NCI-H2107 (cell line): ENCODE measurements at regions not wholly inside any gene's neighbourhood (a gene's known extent, or its start where the extent isn't known, plus 50 kb on each side); places are given as distances from the start of the nearest gene placed in this dataset.
"Not testable (repeated sequence)": the region's sequence is repeated elsewhere in the genome, so short reads cannot be mapped to it uniquely, and the experiment has no call there.

Experiments used
- DNase-seq: peaks from one replicate; lab custom pipeline; 2025; lab: John Stamatoyannopoulos, UW

- peak; percentile 88 for DNase-seq
These were observed 132.3 kb upstream of the C11orf58 start for GRCh38 chr11:16605894-16606783.

GRCh38 chr11:16605389-16605893 lies 133.0 kb upstream of the C11orf58 start:
- no peak for DNase-seq

- no peak for DNase-seq
These were observed 133.6 kb upstream of the C11orf58 start for GRCh38 chr11:16604794-16605388.

GRCh38 chr11:16603890-16604793 lies 134.3 kb upstream of the C11orf58 start:
- DNase-seq: no peak

GRCh38 chr11:16603245-16603644 lies 135.2 kb upstream of the C11orf58 start:
- DNase-seq: no peak

GRCh38 chr11:16598906-16599305 lies 139.5 kb upstream of the C11orf58 start:
- no peak for DNase-seq

GRCh38 chr11:16598032-16598431 lies 140.4 kb upstream of the C11orf58 start:
- DNase-seq: no peak

GRCh38 chr11:16596231-16596630 lies 142.2 kb upstream of the C11orf58 start:
- no peak for DNase-seq

GRCh38 chr11:16591157-16591556 lies 147.3 kb upstream of the C11orf58 start:
- DNase-seq: no peak

- DNase-seq: no peak
These were observed 150.8 kb upstream of the C11orf58 start for GRCh38 chr11:16587670-16588069.

GRCh38 chr11:16584569-16584968 lies 153.9 kb upstream of the C11orf58 start:
- DNase-seq: no peak

GRCh38 chr11:16581078-16581477 lies 157.4 kb upstream of the C11orf58 start:
- DNase-seq: not testable (repeated sequence)

GRCh38 chr11:16577490-16577889 lies 161.0 kb upstream of the C11orf58 start:
- DNase-seq: no peak

- not testable (repeated sequence) for DNase-seq
These were observed 163.6 kb upstream of the C11orf58 start for GRCh38 chr11:16574889-16575288.

- DNase-seq: no peak
These were observed 165.5 kb upstream of the C11orf58 start for GRCh38 chr11:16572945-16573344.

- no peak for DNase-seq
These were observed 177.3 kb upstream of the C11orf58 start for GRCh38 chr11:16561150-16561549.

- no peak for DNase-seq
These were observed 180.0 kb upstream of the C11orf58 start for GRCh38 chr11:16558494-16558893.

- no peak for DNase-seq
These were observed 182.5 kb upstream of the C11orf58 start for GRCh38 chr11:16555956-16556355.

- DNase-seq: no peak
These were observed 184.1 kb upstream of the C11orf58 start for GRCh38 chr11:16554361-16554760.

GRCh38 chr11:16547879-16548278 lies 190.6 kb upstream of the C11orf58 start:
- DNase-seq: no peak

GRCh38 chr11:16543642-16544041 lies 187.3 kb upstream of the SOX6 start:
- no peak for DNase-seq

GRCh38 chr11:16542353-16542752 lies 186.0 kb upstream of the SOX6 start:
- DNase-seq: no peak
